GM12878 (cell line): ENCODE measurements at regions not wholly inside any gene's neighbourhood (a gene's known extent, or its start where the extent isn't known, plus 50 kb on each side); places are given as distances from the start of the nearest gene placed in this dataset.
"Not testable (repeated sequence)": the region's sequence is repeated elsewhere in the genome, so short reads cannot be mapped to it uniquely, and the experiment has no call there.

ENCODE experiments used
- ATAC-seq: fragments of 200-7000 bp; cut with Tn5 transposase; 3 replicates; pipeline ENCODE4 v1.9.1; 2020; ENCODE audit warnings: mild to moderate bottlenecking, moderate library complexity
- BruUV-seq: library from RNA; stranded (reverse); fragments of 400-500 nt; replicated peaks from 2 replicates; lab custom pipeline; 2021; lab: Mats Ljungman, UMichigan
- CTCF ChIA-PET: fragments of 300-600 bp; sonication (Branson Sonifier 250); formaldehyde crosslinking; extraction: SDS; loops from one replicate; lab custom pipeline; 2021; ENCODE audit warnings: inconsistent platforms; lab: Yijun Ruan, JAX
- POLR2A ChIA-PET: fragments of 350-600 bp; formaldehyde crosslinking; extraction: SDS; loops from one replicate; lab custom pipeline; 2021; ENCODE audit warnings: inconsistent platforms; lab: Charles Lee
- RAD21 ChIA-PET: fragments of 300-600 bp; sonication (Branson Sonifier 250); formaldehyde crosslinking; loops from one replicate; lab custom pipeline; 2023; ENCODE audit warnings: antibody characterized with exemption; ENCODE audit not compliant: unreplicated experiment; lab: Charles Lee
- SMC1A ChIA-PET: fragments of 300-600 bp; sonication (Branson Sonifier 250); formaldehyde crosslinking; loops from one replicate; lab custom pipeline; 2023; ENCODE audit not compliant: unreplicated experiment, uncharacterized antibody; lab: Charles Lee
- DNase-seq: peaks from one replicate; pipeline ENCODE4 v3.0.0-alpha.2; 2011; ENCODE audit warnings: low read depth, low spot score
- FAIRE-seq: peaks from 3 replicates; lab custom pipeline; 2011; peaks lifted over from hg19 to GRCh38; lab: Jason Lieb, UNC
- H2AFZ ChIP-seq: 2 replicates; pipeline ENCODE4 v1.6.0; 2011; ENCODE audit warnings: low read depth, low read length, control low read depth; ENCODE audit not compliant: control insufficient read depth
- H3K27ac ChIP-seq: 2 replicates; pipeline ENCODE4 v1.5.1; 2011; ENCODE audit warnings: control low read depth; ENCODE audit not compliant: control insufficient read depth, insufficient read depth
- H3K27me3 ChIP-seq, 2 experiments: replicated peaks in 1 of 2; 2 replicates each; pipeline versions ENCODE4 v1.6.0 to v1.6.1; 2011; ENCODE audit warnings: low read length in 1 of 2; ENCODE audit not compliant: control insufficient read depth in 2 of 2, insufficient read depth in 2 of 2
- H3K36me3 ChIP-seq, 2 experiments: 2 replicates each; pipeline ENCODE4 v1.5.1; 2011; ENCODE audit warnings: low read length in 1 of 2; ENCODE audit not compliant: control insufficient read depth in 2 of 2, insufficient read depth in 2 of 2
- H3K4me1 ChIP-seq: 2 replicates; pipeline ENCODE4 v1.6.1; 2011; ENCODE audit warnings: mild to moderate bottlenecking, low read length, moderate library complexity, mixed read lengths; ENCODE audit not compliant: control insufficient read depth, insufficient read depth
- H3K4me2 ChIP-seq: 2 replicates; pipeline ENCODE4 v1.6.0; 2011; ENCODE audit warnings: control low read depth; ENCODE audit not compliant: control insufficient read depth, insufficient read depth
- H3K4me3 ChIP-seq: fragments of 200-600 bp; sonication (generic); 2 replicates; pipeline ENCODE4 v1.5.1; 2016
- H3K79me2 ChIP-seq: 2 replicates; pipeline ENCODE4 v1.6.0; 2011; ENCODE audit warnings: low read length; ENCODE audit not compliant: control insufficient read depth, insufficient read depth
- H3K9ac ChIP-seq: 2 replicates; pipeline ENCODE4 v1.8.0; 2011; ENCODE audit warnings: low read length, control low read depth, mixed read lengths; ENCODE audit not compliant: control insufficient read depth, insufficient read depth
- H3K9me3 ChIP-seq: replicated peaks from 3 replicates; pipeline ENCODE4 v1.5.1; 2011; ENCODE audit warnings: mild to moderate bottlenecking, low read length; ENCODE audit not compliant: control insufficient read depth, insufficient read depth
- H4K20me1 ChIP-seq: 2 replicates; pipeline ENCODE4 v1.6.0; 2011; ENCODE audit not compliant: control insufficient read depth, insufficient read depth
- CHD2 ChIP-seq: IDR thresholded peaks from 2 replicates; pipeline ENCODE4 v1.6.1; 2011; ENCODE audit warnings: low read depth, low read length, improper control_type of control experiment, borderline replicate concordance
- NFXL1 ChIP-seq: fragments of 450-650 bp; IDR thresholded peaks from 2 replicates; pipeline ENCODE4 v1.6.1; 2017; ENCODE audit warnings: antibody characterized with exemption, mild to moderate bottlenecking, borderline replicate concordance
- RAD51 ChIP-seq: fragments of 450-650 bp; IDR thresholded peaks from 2 replicates; pipeline ENCODE4 v1.6.1; 2016; ENCODE audit warnings: moderate library complexity, mild to moderate bottlenecking, inconsistent platforms
- TBL1XR1 ChIP-seq: IDR thresholded peaks from 2 replicates; pipeline ENCODE4 v1.6.1; 2012; ENCODE audit warnings: low read depth, low read length, improper control_type of control experiment
- WGBS: methylation state at CpG from one replicate; pipeline ENCODE4 v1.1.6; 2016; ENCODE audit warnings: low lambda C conversion rate; ENCODE audit not compliant: insufficient replicate concordance, insufficient coverage; ENCODE audit errors: missing lambda C conversion rate; 5-methylcytosine and 5-hydroxymethylcytosine counted together
- in situ Hi-C: fragments of 300-500 bp; cut with MboI; formaldehyde crosslinking; loops from 9 replicates; pipeline ENCODE4 v1.14.3; 2018; ENCODE audit warnings: mixed read lengths
- intact Hi-C: fragments of 100-400 bp; cut with micrococcal nuclease; formaldehyde crosslinking; loops from one replicate; pipeline ENCODE4 v1.14.2; 2022; ENCODE audit not compliant: unreplicated experiment
- TF ChIP-seq, protein P1 (sequence below): fragments of 450-650 bp; IDR thresholded peaks from 2 replicates; pipeline ENCODE4 v1.6.1; 2016; ENCODE audit warnings: mild to moderate bottlenecking

DNA sequence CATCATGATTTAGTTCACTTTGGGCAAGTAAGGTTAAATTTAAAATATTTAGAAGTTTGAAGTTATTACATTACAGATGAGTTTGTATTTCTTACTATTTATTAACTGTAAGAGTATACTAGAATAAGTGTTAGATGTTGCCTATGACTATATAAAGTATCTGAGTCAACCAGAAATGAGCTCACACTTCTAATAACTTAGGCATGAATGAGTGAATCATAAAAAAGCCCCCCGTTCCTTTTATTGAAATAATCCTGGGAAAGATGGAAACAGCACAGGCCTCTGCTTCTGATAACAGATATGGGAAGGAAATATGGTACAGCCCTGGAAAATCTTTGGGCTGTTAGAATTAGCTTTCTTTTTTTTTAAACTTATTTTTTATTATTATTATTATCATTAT, 66.6 kb upstream of the TGFBR2 start:
- Histone ChIP-seq H3K4me1 (no peaks in the 10 kb centered on the region), H2AFZ (no peak overlapping the region), H3K4me2 (no peak overlapping the region), H3K36me3 (no peaks in the 10 kb centered on the region), H3K9ac (no peak overlapping the region), H3K79me2 (no peaks in the 10 kb centered on the region), H3K9me3 (no peaks in the 10 kb centered on the region), H3K27me3 (no peaks in the 10 kb centered on the region), H3K27ac (no peak overlapping the region), H3K4me3 (no peak overlapping the region), H4K20me1 (no peaks in the 10 kb centered on the region)
- no peak for DNase-seq
- no peak for ATAC-seq
- no peak for TF ChIP-seq TBL1XR1
- no peak for TF ChIP-seq RAD51
- TF ChIP-seq CHD2 = no peak
- TF ChIP-seq, protein P1, sequence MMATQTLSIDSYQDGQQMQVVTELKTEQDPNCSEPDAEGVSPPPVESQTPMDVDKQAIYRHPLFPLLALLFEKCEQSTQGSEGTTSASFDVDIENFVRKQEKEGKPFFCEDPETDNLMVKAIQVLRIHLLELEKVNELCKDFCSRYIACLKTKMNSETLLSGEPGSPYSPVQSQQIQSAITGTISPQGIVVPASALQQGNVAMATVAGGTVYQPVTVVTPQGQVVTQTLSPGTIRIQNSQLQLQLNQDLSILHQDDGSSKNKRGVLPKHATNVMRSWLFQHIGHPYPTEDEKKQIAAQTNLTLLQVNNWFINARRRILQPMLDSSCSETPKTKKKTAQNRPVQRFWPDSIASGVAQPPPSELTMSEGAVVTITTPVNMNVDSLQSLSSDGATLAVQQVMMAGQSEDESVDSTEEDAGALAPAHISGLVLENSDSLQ = no peak
- no peak for TF ChIP-seq NFXL1
- ChIA-PET CTCF (no interaction called here), SMC1A (no interaction called here), RAD21 (no interaction called here), POLR2A (interaction anchor here (0.6 kb wide), 1 partner anchor 1103 kb away, joined by 5 read pairs; no protein-coding TSS in a partner anchor)
- intact Hi-C loops (no loop called here), in situ Hi-C loops (no loop called here)
- no TSS peak for BruUV-seq
- 17% methylated on average over 1 of the region's 1 CpG for WGBS
- FAIRE-seq = no peak

DNA sequence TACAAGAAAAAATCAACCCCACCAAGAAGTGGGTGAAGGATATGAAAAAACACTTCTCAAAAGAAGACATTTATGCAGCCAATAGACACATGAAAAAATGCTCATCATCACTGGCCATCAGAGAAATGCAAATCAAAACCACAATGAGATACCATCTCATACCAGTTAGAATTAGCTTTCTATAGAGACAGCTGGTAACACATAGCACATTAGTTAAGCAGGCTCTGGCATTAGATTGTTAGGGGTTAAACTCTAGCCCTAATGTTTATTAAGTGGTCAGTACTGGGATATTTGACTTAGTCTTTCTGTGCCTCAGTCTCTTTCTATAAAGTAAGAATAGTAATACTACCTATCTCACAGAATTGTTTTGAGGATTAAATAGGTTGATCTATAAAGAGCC, 65.2 kb upstream of the TGFBR2 start:
- CTCF ChIA-PET = not testable (repeated sequence)

More for the DNA sequence above, 65.2 kb upstream of the TGFBR2 start:
- DNase-seq, FAIRE-seq, RAD21 ChIA-PET, H3K4me3 ChIP-seq, SMC1A ChIA-PET, H3K27me3 ChIP-seq, H3K4me1 ChIP-seq, H2AFZ ChIP-seq, ATAC-seq, H3K9ac ChIP-seq, in situ Hi-C loops, H3K79me2 ChIP-seq, BruUV-seq, H3K4me2 ChIP-seq, H4K20me1 ChIP-seq, H3K9me3 ChIP-seq, H3K27ac ChIP-seq, H3K36me3 ChIP-seq, intact Hi-C loops, POLR2A ChIA-PET: not testable (repeated sequence)
